ENCODE measurements at regions not wholly inside any gene's neighbourhood (a gene's known extent, or its start where the extent isn't known, plus 50 kb on each side); places are given as distances from the start of the nearest gene placed in this dataset.

DNA sequence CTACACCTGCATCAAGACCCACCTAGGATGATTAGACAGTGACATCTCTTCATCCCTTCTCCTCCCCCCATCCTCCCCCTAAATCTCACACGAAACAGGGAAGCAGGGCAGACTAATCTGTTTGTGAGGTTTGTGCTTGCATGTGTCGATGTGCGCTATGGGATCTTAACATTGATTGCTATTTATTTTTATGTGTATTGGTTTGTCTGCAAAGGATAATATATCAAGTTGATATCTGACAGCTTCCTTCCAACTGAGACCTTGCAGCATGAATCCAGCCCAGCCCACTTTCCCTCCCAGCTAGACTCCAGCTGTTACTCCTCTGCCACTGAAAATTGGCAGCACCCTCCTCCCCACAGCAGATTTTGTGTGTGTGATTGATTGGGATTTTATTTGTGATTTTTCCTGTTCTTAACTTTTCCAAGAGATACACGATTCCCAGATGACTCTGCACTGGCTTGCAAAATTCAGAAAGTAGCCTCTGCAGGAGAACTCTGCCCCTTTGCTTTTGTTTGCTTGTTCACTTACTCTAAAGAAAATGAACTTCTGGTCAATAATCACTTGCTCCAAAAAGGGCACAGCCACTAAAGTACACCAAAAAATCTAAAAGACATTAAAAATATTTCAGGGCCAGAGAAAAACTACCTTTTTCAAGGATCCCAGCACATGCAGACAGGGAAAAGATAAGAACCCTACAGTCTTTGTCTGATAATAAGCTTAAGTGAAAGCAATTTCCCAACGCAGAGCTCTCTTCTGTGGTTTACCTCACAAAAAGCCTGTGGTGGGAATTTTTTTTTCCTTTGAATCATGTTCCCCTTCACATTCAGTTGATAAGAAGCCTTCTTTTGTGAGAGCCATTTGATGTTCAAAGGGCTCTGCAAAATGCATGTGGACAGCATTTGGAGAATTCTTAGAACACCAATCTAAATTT lies 222.1 kb downstream of the RPS29 start:
- H3K79me2 ChIP-seq (ENCODE audit: control insufficient read depth, insufficient read depth, low read length), result no peaks in the 10 kb centered on the region
- no peak for DNase-seq
- Mint-ChIP-seq H3K4me3 (no peak overlapping the region), H3K27me3 (peaks cover 5% of the 10 kb centered on the region), H3K27ac (no peak overlapping the region), H3K9me3 (ENCODE audit: insufficient read depth) (peaks cover 3% of the 10 kb centered on the region), H3K4me1 (no peaks in the 10 kb centered on the region)
- no peak overlapping the region for H3K27ac ChIP-seq (ENCODE audit: low read length in 2 of 2)
- no peaks in the 10 kb centered on the region for H3K36me3 ChIP-seq (replicated peaks in 1 of 2; ENCODE audit: control extremely low read depth in 1 of 2, control insufficient read depth in 1 of 2, extremely low read depth in 1 of 2, insufficient read depth in 2 of 2, low read length in 1 of 2)
- no peak overlapping the region for H3K4me3 ChIP-seq (ENCODE audit: control extremely low read depth in 1 of 5, extremely low read depth in 1 of 5, insufficient read depth in 1 of 5, low read depth in 2 of 5, low read length in 4 of 5)
- intact Hi-C loops (cut with micrococcal nuclease), result no loop called here
- H3K27me3 ChIP-seq (replicated peaks in 1 of 4; ENCODE audit: control extremely low read depth in 1 of 4, control insufficient read depth in 3 of 4, insufficient read depth in 4 of 4, low read length in 3 of 4), result no peaks in the 10 kb centered on the region
- ATAC-seq (ENCODE audit: low read depth), result no peak
- ChIA-PET POLR2A (no interaction called here), CTCF (no interaction called here)
- no peaks in the 10 kb centered on the region for H4K20me1 ChIP-seq (ENCODE audit: control insufficient read depth, insufficient read depth, low read length, poor library complexity, severe bottlenecking)
- H3K9me3 ChIP-seq (ENCODE audit: control extremely low read depth in 1 of 3, control insufficient read depth in 2 of 3, insufficient read depth in 1 of 3, low read length in 2 of 3), result no peaks in the 10 kb centered on the region
- H3K4me2 ChIP-seq (replicated peaks; ENCODE audit: low read depth, low read length, poor library complexity, severe bottlenecking), result no peak overlapping the region
- 13% methylated on average over 1 of the region's 5 CpGs for WGBS (ENCODE audit: insufficient coverage)
- no peak overlapping the region for H2AFZ ChIP-seq (ENCODE audit: insufficient read depth, low read depth, low read length, poor library complexity, severe bottlenecking)
- no peaks in the 10 kb centered on the region for H3K4me1 ChIP-seq (ENCODE audit: control insufficient read depth in 2 of 2, insufficient read depth in 2 of 2, low read length in 2 of 2)
- TF ChIP-seq, protein P1, sequence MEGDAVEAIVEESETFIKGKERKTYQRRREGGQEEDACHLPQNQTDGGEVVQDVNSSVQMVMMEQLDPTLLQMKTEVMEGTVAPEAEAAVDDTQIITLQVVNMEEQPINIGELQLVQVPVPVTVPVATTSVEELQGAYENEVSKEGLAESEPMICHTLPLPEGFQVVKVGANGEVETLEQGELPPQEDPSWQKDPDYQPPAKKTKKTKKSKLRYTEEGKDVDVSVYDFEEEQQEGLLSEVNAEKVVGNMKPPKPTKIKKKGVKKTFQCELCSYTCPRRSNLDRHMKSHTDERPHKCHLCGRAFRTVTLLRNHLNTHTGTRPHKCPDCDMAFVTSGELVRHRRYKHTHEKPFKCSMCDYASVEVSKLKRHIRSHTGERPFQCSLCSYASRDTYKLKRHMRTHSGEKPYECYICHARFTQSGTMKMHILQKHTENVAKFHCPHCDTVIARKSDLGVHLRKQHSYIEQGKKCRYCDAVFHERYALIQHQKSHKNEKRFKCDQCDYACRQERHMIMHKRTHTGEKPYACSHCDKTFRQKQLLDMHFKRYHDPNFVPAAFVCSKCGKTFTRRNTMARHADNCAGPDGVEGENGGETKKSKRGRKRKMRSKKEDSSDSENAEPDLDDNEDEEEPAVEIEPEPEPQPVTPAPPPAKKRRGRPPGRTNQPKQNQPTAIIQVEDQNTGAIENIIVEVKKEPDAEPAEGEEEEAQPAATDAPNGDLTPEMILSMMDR (IDR thresholded peaks at IDR 0.05), result no peak
- TF ChIP-seq EZH2 (IDR thresholded peaks at IDR 0.05; ENCODE audit: borderline replicate concordance, insufficient read depth, low read depth, low read length, poor library complexity, severe bottlenecking), result no peak
- no peak overlapping the region for H3K9ac ChIP-seq (ENCODE audit: low read length)

DNA sequence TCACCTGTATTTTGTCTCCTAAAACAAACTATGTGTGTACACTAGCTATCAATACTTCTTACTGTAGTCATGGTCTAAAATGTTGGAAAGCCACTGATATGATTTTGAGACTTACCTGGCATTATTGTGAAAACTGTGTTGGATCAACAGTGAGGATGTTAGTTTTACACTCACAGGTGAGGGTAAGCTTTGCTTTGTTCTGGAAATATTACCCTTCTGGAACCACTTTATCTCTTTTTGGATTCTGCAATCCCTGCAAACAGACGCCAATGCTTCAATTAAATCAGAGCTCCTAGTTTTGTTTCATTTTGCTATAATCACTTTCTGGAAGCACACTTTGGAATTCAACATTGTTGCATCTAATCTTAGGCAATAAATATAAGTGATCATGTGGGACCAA lies 223.3 kb downstream of the RPS29 start:
- H3K4me3 Mint-ChIP-seq, result no peak overlapping the region
- no peaks in the 10 kb centered on the region for H3K4me1 ChIP-seq (ENCODE audit: control insufficient read depth in 2 of 2, insufficient read depth in 2 of 2, low read length in 2 of 2)
- no peaks in the 10 kb centered on the region for H3K36me3 ChIP-seq (replicated peaks in 1 of 2; ENCODE audit: control extremely low read depth in 1 of 2, control insufficient read depth in 1 of 2, extremely low read depth in 1 of 2, insufficient read depth in 2 of 2, low read length in 1 of 2)
- no peak overlapping the region for H3K9ac ChIP-seq (ENCODE audit: low read length)
- POLR2A ChIA-PET, result no interaction called here
- no peak overlapping the region for H2AFZ ChIP-seq (ENCODE audit: insufficient read depth, low read depth, low read length, poor library complexity, severe bottlenecking)
- no peaks in the 10 kb centered on the region for H4K20me1 ChIP-seq (ENCODE audit: control insufficient read depth, insufficient read depth, low read length, poor library complexity, severe bottlenecking)
- H3K27ac Mint-ChIP-seq, result no peak overlapping the region
- no peak overlapping the region for H3K4me2 ChIP-seq (replicated peaks; ENCODE audit: low read depth, low read length, poor library complexity, severe bottlenecking)
- H3K4me1 Mint-ChIP-seq, result no peaks in the 10 kb centered on the region
- intact Hi-C loops (cut with micrococcal nuclease), result no loop called here
- H3K27me3 ChIP-seq (replicated peaks in 1 of 4; ENCODE audit: control extremely low read depth in 1 of 4, control insufficient read depth in 3 of 4, insufficient read depth in 4 of 4, low read length in 3 of 4), result no peaks in the 10 kb centered on the region
- no peak overlapping the region for H3K4me3 ChIP-seq (ENCODE audit: control extremely low read depth in 1 of 5, extremely low read depth in 1 of 5, insufficient read depth in 1 of 5, low read depth in 2 of 5, low read length in 4 of 5)
- H3K9me3 ChIP-seq (ENCODE audit: control extremely low read depth in 1 of 3, control insufficient read depth in 2 of 3, insufficient read depth in 1 of 3, low read length in 2 of 3), result no peaks in the 10 kb centered on the region
- no peaks in the 10 kb centered on the region for H3K79me2 ChIP-seq (ENCODE audit: control insufficient read depth, insufficient read depth, low read length)
- peaks cover 5% of the 10 kb centered on the region for H3K27me3 Mint-ChIP-seq
- ATAC-seq (ENCODE audit: low read depth) (no peak), DNase-seq (no peak)
- CTCF ChIA-PET, result interaction anchor here (1.1 kb wide), 1 partner anchor 9 kb away, joined by 3 read pairs; no protein-coding TSS in a partner anchor
- TF ChIP-seq EZH2 (IDR thresholded peaks at IDR 0.05; ENCODE audit: borderline replicate concordance, insufficient read depth, low read depth, low read length, poor library complexity, severe bottlenecking), result no peak
- TF ChIP-seq, protein P1 (IDR thresholded peaks at IDR 0.05), result no peak
- H3K9me3 Mint-ChIP-seq (ENCODE audit: insufficient read depth), result peaks cover 4% of the 10 kb centered on the region
- 100% methylated on average over 1 of the region's 1 CpG for WGBS (ENCODE audit: insufficient coverage)
- no peak overlapping the region for H3K27ac ChIP-seq (ENCODE audit: low read length in 2 of 2)
